ENCODE measurements at regions not wholly inside any gene's neighbourhood (a gene's known extent, or its start where the extent isn't known, plus 50 kb on each side); places are given as distances from the start of the nearest gene placed in this dataset.

DNA sequence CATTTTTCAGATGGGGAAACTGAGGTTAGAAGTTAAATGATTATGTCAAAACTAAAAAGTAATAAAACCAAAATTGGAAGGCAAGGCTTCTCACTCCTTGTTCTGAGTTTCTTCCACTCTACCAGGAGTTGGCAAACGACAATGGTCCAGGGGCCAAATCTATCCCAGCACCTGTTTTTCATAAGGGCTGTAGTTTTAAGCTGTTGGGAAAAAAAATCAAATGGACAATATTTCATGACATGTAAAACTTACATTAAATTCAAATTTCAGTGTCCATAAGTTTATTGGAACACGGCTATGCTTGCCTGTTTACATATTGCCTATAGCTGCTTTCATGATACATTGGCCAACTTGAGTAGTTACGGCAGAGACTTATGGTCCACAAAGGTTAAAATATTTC, 56.7 kb upstream of the TMCC3 start:
- TF ChIP-seq ERF (CRISPR knock-in tag; IDR thresholded peaks at IDR 0.05) (no peak), ZNF468 (CRISPR knock-in tag; IDR thresholded peaks at IDR 0.05) (no peak), ZNF326 (CRISPR knock-in tag; IDR thresholded peaks at IDR 0.05; ENCODE audit: borderline replicate concordance) (no peak), ZNF274 (CRISPR knock-in tag; IDR thresholded peaks at IDR 0.05) (no peak)
- TF ChIP-seq, protein P1, sequence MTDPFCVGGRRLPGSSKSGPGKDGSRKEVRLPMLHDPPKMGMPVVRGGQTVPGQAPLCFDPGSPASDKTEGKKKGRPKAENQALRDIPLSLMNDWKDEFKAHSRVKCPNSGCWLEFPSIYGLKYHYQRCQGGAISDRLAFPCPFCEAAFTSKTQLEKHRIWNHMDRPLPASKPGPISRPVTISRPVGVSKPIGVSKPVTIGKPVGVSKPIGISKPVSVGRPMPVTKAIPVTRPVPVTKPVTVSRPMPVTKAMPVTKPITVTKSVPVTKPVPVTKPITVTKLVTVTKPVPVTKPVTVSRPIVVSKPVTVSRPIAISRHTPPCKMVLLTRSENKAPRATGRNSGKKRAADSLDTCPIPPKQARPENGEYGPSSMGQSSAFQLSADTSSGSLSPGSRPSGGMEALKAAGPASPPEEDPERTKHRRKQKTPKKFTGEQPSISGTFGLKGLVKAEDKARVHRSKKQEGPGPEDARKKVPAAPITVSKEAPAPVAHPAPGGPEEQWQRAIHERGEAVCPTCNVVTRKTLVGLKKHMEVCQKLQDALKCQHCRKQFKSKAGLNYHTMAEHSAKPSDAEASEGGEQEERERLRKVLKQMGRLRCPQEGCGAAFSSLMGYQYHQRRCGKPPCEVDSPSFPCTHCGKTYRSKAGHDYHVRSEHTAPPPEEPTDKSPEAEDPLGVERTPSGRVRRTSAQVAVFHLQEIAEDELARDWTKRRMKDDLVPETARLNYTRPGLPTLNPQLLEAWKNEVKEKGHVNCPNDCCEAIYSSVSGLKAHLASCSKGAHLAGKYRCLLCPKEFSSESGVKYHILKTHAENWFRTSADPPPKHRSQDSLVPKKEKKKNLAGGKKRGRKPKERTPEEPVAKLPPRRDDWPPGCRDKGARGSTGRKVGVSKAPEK (CRISPR knock-in tag; IDR thresholded peaks at IDR 0.05; ENCODE audit: borderline replicate concordance): no peak
- TF ChIP-seq, protein P2, sequence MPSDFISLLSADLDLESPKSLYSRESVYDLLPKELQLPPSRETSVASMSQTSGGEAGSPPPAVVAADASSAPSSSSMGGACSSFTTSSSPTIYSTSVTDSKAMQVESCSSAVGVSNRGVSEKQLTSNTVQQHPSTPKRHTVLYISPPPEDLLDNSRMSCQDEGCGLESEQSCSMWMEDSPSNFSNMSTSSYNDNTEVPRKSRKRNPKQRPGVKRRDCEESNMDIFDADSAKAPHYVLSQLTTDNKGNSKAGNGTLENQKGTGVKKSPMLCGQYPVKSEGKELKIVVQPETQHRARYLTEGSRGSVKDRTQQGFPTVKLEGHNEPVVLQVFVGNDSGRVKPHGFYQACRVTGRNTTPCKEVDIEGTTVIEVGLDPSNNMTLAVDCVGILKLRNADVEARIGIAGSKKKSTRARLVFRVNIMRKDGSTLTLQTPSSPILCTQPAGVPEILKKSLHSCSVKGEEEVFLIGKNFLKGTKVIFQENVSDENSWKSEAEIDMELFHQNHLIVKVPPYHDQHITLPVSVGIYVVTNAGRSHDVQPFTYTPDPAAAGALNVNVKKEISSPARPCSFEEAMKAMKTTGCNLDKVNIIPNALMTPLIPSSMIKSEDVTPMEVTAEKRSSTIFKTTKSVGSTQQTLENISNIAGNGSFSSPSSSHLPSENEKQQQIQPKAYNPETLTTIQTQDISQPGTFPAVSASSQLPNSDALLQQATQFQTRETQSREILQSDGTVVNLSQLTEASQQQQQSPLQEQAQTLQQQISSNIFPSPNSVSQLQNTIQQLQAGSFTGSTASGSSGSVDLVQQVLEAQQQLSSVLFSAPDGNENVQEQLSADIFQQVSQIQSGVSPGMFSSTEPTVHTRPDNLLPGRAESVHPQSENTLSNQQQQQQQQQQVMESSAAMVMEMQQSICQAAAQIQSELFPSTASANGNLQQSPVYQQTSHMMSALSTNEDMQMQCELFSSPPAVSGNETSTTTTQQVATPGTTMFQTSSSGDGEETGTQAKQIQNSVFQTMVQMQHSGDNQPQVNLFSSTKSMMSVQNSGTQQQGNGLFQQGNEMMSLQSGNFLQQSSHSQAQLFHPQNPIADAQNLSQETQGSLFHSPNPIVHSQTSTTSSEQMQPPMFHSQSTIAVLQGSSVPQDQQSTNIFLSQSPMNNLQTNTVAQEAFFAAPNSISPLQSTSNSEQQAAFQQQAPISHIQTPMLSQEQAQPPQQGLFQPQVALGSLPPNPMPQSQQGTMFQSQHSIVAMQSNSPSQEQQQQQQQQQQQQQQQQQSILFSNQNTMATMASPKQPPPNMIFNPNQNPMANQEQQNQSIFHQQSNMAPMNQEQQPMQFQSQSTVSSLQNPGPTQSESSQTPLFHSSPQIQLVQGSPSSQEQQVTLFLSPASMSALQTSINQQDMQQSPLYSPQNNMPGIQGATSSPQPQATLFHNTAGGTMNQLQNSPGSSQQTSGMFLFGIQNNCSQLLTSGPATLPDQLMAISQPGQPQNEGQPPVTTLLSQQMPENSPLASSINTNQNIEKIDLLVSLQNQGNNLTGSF (CRISPR knock-in tag; IDR thresholded peaks at IDR 0.05): no peak
- Histone ChIP-seq H3K27me3 (ENCODE audit: control insufficient read depth in 1 of 2, insufficient read depth in 2 of 2, low read length in 2 of 2) (0 out of 5 replicates have a peak, but pooled peaks cover 0 to 3% of the 10 kb centered on the region in 2 experiments), H3K79me2 (ENCODE audit: insufficient read depth, low read length) (no peaks in the 10 kb centered on the region), H2AFZ (ENCODE audit: low read length) (no peak overlapping the region), H4K20me1 (ENCODE audit: insufficient read depth, low read length) (no peaks in the 10 kb centered on the region), H3K9ac (ENCODE audit: insufficient read depth, low read depth, low read length) (no peak overlapping the region), H3K4me2 (ENCODE audit: low read depth, low read length) (no peak overlapping the region), H3K4me1 (ENCODE audit: insufficient read depth, low read length) (no peaks in the 10 kb centered on the region), H3K9me3 (ENCODE audit: low read length) (no peaks in the 10 kb centered on the region), H3K27ac (ENCODE audit: extremely low read length, insufficient read depth, low read length) (no peak overlapping the region), H3K4me3 (replicated peaks in 1 of 3; ENCODE audit: insufficient read depth in 1 of 3, low read depth in 2 of 3, low read length in 3 of 3) (no peak overlapping the region), H3K36me3 (replicated peaks in 1 of 2; ENCODE audit: control insufficient read depth in 1 of 2, insufficient read depth in 2 of 2, low read length in 2 of 2) (no peaks in the 10 kb centered on the region)
- no peak for ATAC-seq
- FAIRE-seq: no peak
- ChIA-PET CTCF (ENCODE audit: low intra/inter-chr PET ratio, low total read pairs) (no interaction called here), POLR2A (no interaction called here)
- intact Hi-C loops (cut with micrococcal nuclease; ENCODE audit: unreplicated experiment) (no loop called here), in situ Hi-C loops (cut with HindIII; ENCODE audit: extremely low pct_ligation_motif_present, low pct_unique_long_range_greater_than_20kb) (no loop called here)
- 52% methylated on average over 3 of the region's 3 CpGs for WGBS (ENCODE audit: low lambda C conversion rate)
- no TSS peak for BruUV-seq (replicated peaks)
- no peak for DNase-seq (ENCODE audit: low spot score)
